ENCODE measurements at regions not wholly inside any gene's neighbourhood (a gene's known extent, or its start where the extent isn't known, plus 50 kb on each side); places are given as distances from the start of the nearest gene placed in this dataset.

GRCh38 chr5:25423271-25423670 is 778.5 kb upstream of the CDH10 start:
- no peak for DNase-seq
- CTCF ChIA-PET, result no interaction called here
- Histone ChIP-seq H3K27me3 (ENCODE audit: insufficient read depth) (no peaks in the 10 kb centered on the region), H3K9ac (no peak overlapping the region), H3K4me3 (ENCODE audit: low read depth in 2 of 2, low read length in 1 of 2) (no peak overlapping the region), H3K9me3 (no peaks in the 10 kb centered on the region), H4K20me1 (ENCODE audit: insufficient read depth) (no peaks in the 10 kb centered on the region), H3K79me2 (ENCODE audit: insufficient read depth) (no peaks in the 10 kb centered on the region), H2AFZ (ENCODE audit: low read depth) (no peak overlapping the region), H3F3A (replicated peaks; ENCODE audit: insufficient read depth) (no peaks in the 10 kb centered on the region), H3K9me2 (no peaks in the 10 kb centered on the region), H3K36me3 (replicated peaks in 1 of 2; ENCODE audit: control insufficient read depth in 1 of 2, insufficient read depth in 2 of 2, low read length in 1 of 2) (no peaks in the 10 kb centered on the region), H3K4me2 (no peak overlapping the region), H3K27ac (ENCODE audit: low read depth in 2 of 2, low read length in 1 of 2) (no peak overlapping the region), H3K4me1 (ENCODE audit: control insufficient read depth in 1 of 2, insufficient read depth in 2 of 2, low read depth in 1 of 2, low read length in 1 of 2) (no peaks in the 10 kb centered on the region)
- no peak for TF ChIP-seq TCF12 (IDR thresholded peaks at IDR 0.05)
- no peak for TF ChIP-seq TAF1 (IDR thresholded peaks at IDR 0.05; ENCODE audit: borderline replicate concordance, low read depth, low read length)
- TF ChIP-seq SMC3 (IDR thresholded peaks at IDR 0.05; ENCODE audit: low read depth, low read length), result no peak
- POLR2A ChIA-PET, result no interaction called here
- WGBS (ENCODE audit: low lambda C conversion rate), result 4% methylated on average over 1 of the region's 1 CpG

GRCh38 chr5:25419684-25420083 is 774.9 kb upstream of the CDH10 start:
- H2AFZ ChIP-seq (ENCODE audit: low read depth), result no peak overlapping the region
- no peaks in the 10 kb centered on the region for H3K27me3 ChIP-seq (ENCODE audit: insufficient read depth)
- H3K4me3 ChIP-seq (ENCODE audit: low read depth in 2 of 2, low read length in 1 of 2), result no peak overlapping the region
- no peaks in the 10 kb centered on the region for H3K9me3 ChIP-seq
- no peak overlapping the region for H3K9ac ChIP-seq
- no peak for TF ChIP-seq MAX (IDR thresholded peaks at IDR 0.05; ENCODE audit: low read depth)
- no peak for TF ChIP-seq JUND (IDR thresholded peaks at IDR 0.05)
- TF ChIP-seq ZBTB33 (IDR thresholded peaks at IDR 0.05; ENCODE audit: borderline replicate concordance, low read depth), result no peak
- no peak for TF ChIP-seq EZH2phosphoT487 (IDR thresholded peaks at IDR 0.05; ENCODE audit: borderline replicate concordance, low read depth)
- no peak for TF ChIP-seq FOXM1 (IDR thresholded peaks at IDR 0.05; ENCODE audit: low read depth)
- no peak for TF ChIP-seq TEAD4 (IDR thresholded peaks at IDR 0.05; ENCODE audit: borderline replicate concordance, insufficient read depth)
- TF ChIP-seq CTCF (IDR thresholded peaks at IDR 0.05), result no peak
- no peak for TF ChIP-seq NRF1 (IDR thresholded peaks at IDR 0.05; ENCODE audit: low read depth, low read length)
- TF ChIP-seq USF2 (IDR thresholded peaks at IDR 0.05; ENCODE audit: borderline replicate concordance, low read depth, low read length), result no peak
- no peak for TF ChIP-seq USF1 (IDR thresholded peaks at IDR 0.05; ENCODE audit: borderline replicate concordance, low read depth)
- no peak for TF ChIP-seq YY1 (IDR thresholded peaks at IDR 0.05; ENCODE audit: low read depth)
- TF ChIP-seq FOSL2 (IDR thresholded peaks at IDR 0.05; ENCODE audit: borderline replicate concordance, low read depth), result no peak
- no peak for TF ChIP-seq FOXJ3 (CRISPR knock-in tag; IDR thresholded peaks at IDR 0.05)
- TF ChIP-seq SIN3A (IDR thresholded peaks at IDR 0.05; ENCODE audit: borderline replicate concordance, low read depth, low read length), result no peak
- TF ChIP-seq ELF1 (IDR thresholded peaks at IDR 0.05), result no peak
- TF ChIP-seq IRF3 (IDR thresholded peaks at IDR 0.05; ENCODE audit: low read depth, low read length), result no peak
- no peak for TF ChIP-seq EP300 (IDR thresholded peaks at IDR 0.05; ENCODE audit: borderline replicate concordance in 1 of 2, low read depth in 1 of 2, low read length in 1 of 2)
- TF ChIP-seq POLR2AphosphoS5 (IDR thresholded peaks at IDR 0.05; ENCODE audit: low read depth, low read length), result no peak
- no peaks in the 10 kb centered on the region for H3K36me3 ChIP-seq (replicated peaks in 1 of 2; ENCODE audit: control insufficient read depth in 1 of 2, insufficient read depth in 2 of 2, low read length in 1 of 2)
- H3K4me1 ChIP-seq (ENCODE audit: control insufficient read depth in 1 of 2, insufficient read depth in 2 of 2, low read depth in 1 of 2, low read length in 1 of 2), result no peaks in the 10 kb centered on the region
- no peak overlapping the region for H3K4me2 ChIP-seq
- H3K79me2 ChIP-seq (ENCODE audit: insufficient read depth), result no peaks in the 10 kb centered on the region
- no peaks in the 10 kb centered on the region for H3F3A ChIP-seq (replicated peaks; ENCODE audit: insufficient read depth)
- H3K27ac ChIP-seq (ENCODE audit: low read depth in 2 of 2, low read length in 1 of 2), result no peak overlapping the region
- POLR2A ChIA-PET, result no interaction called here
- CTCF ChIA-PET, result no interaction called here
- H3K9me2 ChIP-seq, result no peaks in the 10 kb centered on the region
- no peaks in the 10 kb centered on the region for H4K20me1 ChIP-seq (ENCODE audit: insufficient read depth)
- no peak for DNase-seq
- WGBS (ENCODE audit: low lambda C conversion rate), result 16% methylated on average over 2 of the region's 2 CpGs

All from SK-N-SH (cell line).